HG03103 (cell line): ENCODE measurements at regions not wholly inside any gene's neighbourhood (a gene's known extent, or its start where the extent isn't known, plus 50 kb on each side); places are given as distances from the start of the nearest gene placed in this dataset.

Experiments used
- ATAC-seq: cut with Tn5 transposase; IDR thresholded peaks from one replicate; pipeline ENCODE4 v1.9.1; 2021; ENCODE audit warnings: low read depth; ENCODE audit not compliant: unreplicated experiment

DNA sequence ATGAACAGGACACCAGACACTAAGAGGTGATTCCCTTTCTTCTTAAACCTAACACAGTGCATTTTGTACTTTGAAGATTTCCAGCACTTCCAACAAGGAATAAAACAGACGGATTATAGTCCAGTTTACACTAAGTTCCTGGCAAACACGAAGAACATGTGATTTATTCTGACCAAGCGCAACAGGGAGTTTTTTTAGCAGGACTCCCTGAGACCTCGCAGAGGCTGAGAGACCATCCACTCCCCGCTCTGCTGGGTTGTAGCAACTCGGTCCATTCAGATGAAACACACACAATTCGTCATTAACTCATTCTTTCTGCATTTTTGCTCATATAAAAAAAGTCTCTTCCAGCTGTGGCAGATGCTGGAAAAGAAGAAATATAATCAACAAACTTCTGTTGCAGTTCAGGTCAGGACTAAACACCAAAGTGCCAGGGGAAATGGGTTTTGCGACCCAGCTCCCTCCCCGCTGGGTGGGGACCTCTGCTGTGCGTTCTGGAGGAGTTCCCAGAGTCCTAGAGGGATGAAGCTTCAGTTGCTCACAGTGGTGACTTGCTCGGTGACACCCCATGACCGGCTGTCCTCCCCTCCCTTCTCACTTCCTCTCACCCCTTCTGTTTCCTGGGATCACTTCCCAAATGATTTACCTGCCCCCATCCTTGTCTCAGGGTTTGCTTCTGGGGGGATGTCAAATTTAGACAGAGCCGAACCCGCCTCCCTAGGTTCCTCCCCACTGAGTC lies 52.5 kb downstream of the KCNF1 start:
- no peak for ATAC-seq

DNA sequence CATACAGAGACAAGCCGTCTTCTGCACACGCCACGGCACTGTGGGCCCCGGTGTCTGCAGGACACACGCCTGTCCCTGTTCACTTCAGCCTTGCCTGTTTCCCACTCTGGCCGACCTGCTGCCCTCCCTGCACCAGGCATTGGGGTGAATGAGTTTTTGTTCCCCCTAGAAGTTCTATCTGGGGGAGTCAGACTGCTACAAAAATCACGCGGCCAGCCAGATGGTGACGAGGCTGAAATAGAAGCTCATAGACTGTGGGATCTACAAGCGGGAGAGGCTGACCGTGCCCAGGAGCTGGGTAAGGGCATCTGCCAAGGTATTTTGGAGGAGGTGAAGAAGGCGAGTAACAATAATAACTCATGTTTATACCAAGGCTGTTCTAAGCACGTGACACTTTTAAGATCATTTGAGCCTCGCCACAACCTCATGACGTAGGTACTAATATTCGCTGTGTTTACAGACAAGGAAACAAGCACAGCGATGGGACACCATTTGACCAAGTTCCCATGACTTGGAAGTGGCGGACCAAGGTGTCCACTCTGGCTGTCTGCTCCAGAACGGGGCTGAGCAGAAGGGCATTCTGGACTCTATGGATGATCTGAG lies 53.6 kb downstream of the KCNF1 start:
- ATAC-seq, result no peak

DNA sequence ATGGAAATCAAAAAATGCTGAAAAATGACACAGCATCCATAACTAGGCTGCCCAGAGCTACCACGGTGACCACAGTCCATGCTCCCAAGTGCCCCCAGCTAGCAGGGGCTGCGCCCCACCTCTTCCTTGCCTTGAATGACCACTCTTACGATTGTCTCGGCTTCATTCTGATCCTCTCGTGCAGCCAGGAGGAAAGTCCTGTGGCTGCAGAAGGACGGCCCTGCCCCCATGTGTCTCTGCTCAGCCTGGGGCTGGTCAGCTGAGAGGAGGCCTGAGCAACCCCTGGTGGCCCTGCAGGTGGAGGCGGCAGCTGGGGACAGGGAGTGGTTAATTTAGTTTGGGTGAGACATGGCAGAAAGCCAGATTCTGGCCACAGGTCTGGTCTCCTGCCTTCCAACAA lies 54.3 kb downstream of the KCNF1 start:
- ATAC-seq, result no peak

DNA sequence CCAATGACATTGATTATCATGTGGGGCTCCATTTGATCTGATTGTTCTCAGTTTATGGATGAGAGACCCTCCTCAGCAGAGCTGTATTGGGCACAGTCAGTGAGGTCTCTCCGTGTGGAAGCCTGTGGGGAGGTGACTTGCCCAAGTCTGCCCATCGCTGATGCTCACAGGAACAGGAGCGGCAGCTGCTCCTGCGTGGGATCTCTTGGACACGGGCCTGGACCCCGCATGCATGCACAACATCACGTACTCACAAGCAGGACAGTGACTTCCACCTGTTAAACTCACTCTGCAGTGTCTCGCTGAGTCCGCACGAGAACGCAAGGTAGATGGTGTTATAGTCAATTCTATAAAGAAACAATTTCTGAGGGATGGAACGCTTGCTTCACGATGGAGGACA lies 55.0 kb downstream of the KCNF1 start:
- ATAC-seq, result no peak

DNA sequence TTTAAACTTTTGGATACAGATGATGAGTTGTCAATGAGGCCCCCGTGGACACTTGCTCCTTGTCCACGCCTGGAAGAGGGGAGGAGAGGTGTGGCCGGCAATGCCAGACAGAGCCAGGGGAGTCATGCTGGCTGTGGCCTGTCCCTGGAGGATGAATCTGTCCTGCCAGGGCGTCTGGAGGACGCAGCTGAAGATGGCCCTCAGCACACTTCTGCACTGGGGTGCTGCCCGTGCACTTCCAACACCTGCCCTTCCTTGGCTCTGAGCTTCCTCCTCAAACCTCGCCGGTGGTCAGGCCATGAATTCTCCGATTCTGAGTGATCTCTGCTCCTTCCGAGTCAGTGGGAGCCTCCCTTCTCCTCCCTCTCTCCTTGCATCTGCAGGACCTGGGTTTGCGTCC lies 56.4 kb downstream of the KCNF1 start:
- ATAC-seq, result no peak

DNA sequence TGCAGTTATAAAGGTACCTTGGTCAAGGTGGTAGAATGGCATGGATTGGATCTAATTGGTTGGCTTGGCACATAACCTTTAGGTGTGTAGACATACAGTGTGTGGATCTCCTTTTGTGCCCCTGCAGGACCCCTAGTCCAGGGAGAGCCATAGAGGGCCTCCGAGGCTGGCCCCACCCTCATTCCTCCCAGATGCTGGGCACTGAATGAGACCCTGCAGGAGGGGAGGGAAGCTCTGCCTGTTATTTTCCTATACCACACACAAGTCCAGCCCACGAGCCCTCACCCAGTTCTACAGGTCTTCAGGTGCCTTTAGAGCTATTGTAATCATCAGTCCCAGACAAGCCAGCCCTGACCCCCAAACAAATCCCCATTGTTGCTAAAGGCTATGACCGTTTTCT lies 58.9 kb downstream of the KCNF1 start:
- no peak for ATAC-seq

DNA sequence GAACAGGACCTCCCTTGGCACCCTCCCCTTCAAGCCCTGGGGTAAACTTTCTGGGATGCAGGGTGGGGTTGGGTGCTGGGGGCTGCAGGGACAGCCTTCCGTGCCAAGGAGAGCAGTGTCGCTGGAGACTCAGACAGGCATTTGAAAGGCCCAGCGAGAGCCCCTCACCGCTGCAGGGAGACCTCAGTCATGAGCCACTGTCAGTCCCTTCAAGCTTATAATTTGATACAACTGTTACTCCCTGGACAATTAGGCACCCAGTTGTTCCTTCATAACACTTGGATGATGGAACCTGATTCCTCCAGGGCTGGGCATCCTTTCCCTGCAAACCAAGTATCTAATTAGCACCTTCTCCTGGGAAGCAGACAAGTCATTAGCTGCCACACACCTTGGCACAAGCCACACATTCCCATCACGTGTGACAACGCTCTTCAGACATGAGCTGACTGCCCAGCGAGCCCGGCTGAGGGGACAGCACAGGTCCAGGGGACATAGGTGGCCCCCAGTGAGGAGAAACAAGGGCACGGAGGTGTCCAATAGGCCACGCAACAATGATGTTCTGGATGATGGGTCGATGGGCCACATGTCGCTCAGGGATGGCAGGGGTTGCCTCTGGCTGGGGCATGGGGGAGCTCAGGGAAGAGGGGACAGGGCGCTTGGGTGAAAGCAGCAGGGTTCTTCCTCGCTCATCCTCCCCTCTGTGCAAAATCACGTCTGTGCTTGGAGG lies 59.6 kb downstream of the KCNF1 start:
- no peak for ATAC-seq

DNA sequence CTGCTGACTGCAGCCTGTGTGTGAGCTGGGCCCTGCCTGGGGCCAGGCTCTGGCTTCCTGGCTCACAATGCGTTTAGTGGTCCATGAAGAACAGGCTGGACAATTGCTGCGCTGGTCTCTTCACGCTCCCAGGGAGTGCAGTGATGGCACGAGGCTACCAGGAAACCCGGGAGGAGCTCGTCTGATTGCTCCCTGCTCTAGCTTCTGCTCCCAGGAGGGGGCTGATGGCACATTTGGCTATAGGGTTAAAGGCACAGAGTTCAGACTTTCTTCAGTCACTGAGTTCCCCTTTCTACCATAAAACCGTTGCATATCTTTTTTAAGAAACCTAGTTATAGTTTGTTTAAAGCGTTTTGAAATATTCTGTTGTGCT lies 60.1 kb downstream of the KCNF1 start:
- no peak for ATAC-seq

DNA sequence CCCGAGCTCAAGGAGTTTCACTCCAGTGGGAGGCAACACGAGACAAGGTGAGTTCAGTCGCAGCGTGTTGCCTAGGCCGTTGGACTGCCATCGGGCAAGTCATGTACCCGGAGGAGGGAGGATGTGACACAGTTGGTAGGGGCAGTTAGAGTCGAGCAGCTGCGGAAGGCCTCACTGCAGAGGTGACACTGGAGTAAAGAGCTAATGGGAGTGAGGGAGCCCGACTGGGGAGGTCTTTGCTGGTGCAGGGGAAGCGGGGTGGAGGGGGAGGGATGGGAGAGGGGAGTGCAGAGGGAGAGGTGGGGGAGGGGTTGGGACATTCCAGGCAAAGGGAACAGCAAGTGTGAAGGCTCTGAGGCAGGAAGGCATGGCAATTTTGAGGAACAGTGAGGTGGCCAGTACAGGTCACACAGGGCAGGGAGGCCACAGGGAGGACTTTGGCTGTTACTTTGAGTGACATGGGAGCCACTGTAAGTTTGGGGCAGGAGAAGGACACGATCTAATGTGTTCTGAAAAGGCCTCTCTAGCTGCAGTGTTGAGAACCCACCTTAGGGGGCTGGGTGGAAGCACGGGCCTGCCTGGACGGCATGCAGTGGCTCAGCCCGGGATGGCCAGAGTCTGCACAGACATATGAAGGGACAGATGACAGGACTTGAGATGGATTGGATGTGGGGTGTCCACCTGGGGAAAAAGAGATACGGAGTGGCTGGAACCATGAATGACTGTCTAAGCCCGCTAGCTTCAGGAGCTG lies 61.1 kb downstream of the KCNF1 start:
- no peak for ATAC-seq

DNA sequence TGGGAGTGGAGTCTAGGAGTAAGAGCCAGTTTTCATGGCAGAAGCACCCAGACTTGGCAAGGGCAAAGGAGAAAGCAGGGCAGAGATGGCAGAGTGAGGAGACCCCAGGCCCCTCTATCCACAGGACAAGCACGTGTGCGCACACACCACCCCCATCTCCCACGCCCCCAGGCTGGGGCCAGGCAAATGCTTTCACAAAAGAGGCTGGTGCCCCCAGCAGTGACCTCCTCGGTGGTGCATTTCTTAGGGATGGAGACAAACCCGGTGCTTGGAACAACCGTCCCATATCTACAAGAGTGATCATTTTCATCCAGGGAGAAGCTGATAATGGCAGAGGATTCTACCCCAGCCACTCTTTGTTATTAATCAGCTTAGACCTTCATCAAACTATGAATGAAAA lies 62.0 kb downstream of the KCNF1 start:
- ATAC-seq, result no peak

DNA sequence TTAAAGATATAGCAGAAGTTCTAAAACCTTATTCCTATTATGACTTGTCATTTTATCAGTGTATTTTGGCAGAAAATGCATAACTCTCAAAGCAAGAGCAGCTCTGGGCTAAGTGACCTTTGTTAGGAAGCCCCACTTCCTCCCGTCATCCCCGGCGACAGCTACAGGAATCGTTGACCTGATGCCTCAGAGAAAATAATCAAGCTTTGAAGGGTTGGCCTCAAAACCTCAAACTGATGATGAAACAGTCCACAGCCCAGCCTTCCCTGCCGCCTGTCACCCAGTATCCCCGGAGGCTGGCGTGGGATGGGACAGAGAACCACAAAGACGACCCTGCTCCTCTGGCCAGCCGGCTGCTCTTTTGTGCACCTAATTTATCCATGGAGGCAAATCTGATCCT lies 65.3 kb downstream of the KCNF1 start:
- ATAC-seq, result no peak

DNA sequence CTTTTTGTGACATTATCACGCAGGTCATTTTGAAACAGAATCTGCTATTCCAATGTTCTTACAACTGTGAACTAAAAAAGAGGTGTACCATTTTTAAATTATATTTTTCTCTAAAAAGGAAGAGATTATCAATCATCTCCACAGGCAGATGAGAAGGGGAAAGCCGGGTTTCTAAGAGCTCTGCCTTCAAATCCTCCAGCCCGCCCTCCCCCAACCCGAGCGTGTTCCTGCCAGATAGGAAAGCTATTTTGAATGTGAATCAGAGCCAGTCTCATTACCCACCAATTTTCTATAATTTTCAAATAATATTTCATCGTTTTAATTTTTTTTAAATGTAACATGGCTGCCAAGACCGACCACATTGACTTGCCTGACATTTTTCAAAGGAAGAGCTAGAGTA lies 65.9 kb downstream of the KCNF1 start:
- ATAC-seq, result no peak

DNA sequence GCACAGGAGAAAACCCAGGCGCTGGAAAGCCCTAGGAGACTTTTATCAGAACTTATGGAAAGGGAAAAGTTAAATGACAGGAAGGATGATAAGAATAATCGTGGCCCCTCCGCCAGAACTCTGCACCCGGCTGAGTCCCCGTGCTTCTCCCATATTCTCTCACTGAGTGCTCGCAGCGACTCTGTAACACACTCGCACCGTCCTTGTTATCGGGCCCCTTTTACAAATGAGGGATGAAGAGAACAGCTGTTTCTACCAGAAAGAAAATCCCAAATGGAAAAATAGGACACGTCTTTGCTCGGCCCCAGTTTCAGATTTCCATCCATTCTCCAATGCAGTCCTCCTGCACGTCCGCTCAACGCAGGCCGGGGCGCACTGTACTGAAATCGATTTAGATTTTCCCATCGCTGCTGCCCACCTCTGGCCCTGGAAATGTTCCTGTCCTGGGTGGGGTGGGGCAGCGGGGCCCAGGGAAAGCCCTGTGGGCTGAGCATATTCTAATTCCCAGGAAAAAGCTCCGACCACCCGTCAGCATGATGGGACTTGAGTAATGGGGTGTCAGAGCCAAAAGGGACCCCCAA lies 66.4 kb downstream of the KCNF1 start:
- no peak for ATAC-seq

DNA sequence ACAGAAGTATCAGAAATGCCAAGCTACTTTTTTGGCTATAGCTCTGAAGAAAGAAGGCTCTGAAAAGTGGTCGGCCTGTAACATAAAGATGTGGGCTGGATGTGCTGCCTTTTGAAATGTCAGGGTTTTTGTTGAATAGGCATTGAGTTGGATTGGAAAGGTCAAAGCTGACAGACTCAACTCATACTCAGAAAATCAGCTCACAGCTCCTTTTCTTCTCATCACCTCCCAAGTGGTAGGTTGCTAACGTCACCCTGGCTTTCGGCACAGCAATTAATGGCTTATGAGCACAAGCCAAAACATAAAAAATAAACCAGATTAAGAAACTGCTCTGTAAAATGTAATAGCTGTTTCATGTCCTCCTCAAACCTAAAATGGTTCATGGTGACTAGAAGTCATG lies 68.3 kb downstream of the KCNF1 start:
- no peak for ATAC-seq

DNA sequence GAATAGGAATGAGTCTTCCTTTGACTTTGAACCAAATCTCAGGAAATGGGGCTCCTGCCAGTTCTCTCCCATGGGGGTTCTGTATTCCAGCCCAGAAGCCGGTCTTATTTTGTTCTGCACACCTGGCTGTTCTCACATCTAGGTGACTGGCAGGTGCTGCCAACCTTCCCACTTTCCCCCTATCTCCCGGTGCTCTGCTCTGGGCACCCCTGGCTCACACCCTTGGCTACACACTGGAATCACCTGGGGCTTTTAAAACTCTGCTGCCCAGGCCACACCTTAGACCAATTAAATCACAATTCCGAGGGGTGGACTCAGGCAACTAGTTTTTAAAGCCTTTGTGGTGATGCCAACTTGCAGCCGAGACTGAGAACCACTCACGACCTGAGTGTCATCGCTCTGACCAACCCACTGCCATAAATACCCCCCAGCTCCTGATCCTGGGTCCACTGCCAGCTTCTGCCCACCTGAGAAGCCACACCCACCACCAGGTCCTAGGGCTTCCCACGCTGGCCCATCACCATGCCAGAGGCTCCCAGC lies 69.2 kb downstream of the KCNF1 start:
- ATAC-seq, result no peak

DNA sequence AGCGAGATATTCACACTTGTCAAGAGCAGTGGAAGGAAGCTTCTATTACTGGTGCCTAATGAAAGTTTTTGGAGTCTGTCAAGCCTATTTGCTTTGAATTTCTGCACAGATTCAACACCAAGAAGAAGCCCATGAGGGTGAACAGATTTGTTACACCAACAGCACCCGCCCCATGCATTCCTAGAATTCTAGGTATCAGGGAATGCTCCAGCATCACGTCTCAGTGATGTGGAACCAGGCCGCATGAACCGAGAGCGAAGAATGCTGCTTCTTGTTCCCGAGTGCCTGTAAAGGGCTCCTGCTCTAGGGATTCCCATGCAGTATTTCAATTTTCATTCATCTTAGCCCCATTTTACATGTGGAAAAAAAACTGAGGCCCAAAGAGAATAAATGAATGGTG lies 69.7 kb downstream of the KCNF1 start:
- no peak for ATAC-seq

DNA sequence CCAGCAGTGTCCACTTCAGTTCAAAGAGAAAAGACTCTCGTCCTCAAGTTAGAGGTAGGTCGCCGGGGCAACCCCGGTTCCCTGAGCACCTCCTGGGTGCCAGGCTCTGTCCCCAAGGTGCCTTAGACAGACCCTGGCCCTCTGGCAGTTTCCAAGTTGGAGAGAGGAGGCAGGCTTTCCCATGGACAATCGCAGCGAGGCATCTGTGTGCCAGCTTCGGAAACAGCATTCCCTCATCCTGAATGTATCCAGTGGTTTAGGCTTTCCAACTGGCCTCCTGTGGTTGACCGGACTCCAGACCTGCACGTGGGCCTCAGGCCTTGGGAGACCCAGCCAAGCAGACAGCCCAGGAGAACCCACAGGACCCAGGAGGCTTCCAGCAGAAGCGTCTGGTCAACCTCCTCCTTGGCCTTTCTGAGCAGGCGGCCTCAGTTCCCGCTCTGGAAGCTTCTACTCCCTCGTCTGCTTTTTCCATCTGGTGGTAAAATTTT lies 70.3 kb downstream of the KCNF1 start:
- no peak for ATAC-seq

DNA sequence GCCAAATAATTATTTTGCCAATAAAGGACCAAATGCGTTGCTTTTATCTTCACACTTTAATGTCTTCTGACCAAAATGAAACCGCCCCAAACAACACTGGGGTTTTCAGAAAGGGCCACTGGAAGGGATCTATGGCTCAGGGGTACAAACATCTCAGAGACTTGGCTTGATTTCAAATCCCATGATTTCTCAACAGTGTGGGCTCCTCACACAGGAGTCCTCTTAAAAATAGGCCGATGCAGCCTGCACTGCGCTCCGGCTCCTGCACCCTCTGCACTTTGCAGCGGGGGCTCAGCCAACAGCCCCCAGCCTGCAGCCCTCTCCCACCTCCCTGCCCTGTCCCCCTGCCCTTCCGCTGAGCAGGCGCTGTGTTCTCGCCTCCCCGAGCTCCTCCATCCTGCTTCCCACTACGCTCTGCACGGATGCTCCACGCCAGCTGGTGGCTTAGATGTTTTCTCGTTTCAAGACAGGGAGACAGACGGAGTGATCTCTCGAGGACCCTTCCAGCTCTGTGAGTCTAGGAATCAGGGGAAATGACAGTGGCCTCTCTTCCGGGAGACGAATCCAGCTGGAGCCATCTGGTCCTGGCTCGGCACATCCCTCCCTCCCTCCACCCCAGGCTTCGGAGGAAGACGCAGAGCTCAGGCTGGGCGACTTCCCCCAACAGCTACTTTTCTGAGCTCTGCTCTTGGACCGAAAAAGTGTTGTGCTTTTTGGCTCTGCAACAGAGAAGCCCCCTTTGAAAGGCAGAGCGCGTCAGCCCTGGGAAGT lies 71.4 kb downstream of the KCNF1 start:
- ATAC-seq, result no peak

DNA sequence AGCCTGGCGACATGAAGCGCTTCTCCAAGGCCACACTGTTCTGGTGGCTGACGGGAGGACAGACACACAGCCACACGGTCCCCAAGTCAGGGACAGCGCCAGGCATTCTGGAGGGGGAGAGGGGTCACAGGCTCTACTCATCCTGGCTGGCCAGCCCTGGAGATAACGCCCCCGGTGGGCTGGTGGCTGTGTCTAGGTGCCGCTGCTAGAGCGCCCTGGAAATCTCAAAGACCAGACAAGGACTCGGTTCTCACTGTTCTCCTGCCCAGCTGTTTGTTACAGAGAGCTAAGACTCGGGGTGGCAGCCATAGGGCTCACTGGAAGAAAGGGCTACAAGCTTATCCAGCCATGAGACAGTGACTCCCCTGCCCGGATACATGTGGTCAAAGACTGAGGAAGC lies 72.0 kb downstream of the KCNF1 start:
- ATAC-seq, result no peak
